Gastrocnemius medialis (tissue), 4 donors: ENCODE measurements at regions not wholly inside any gene's neighbourhood (a gene's known extent, or its start where the extent isn't known, plus 50 kb on each side); places are given as distances from the start of the nearest gene placed in this dataset.
"Not testable (repeated sequence)": the region's sequence is repeated elsewhere in the genome, so short reads cannot be mapped to it uniquely, and the experiment has no call there.

ENCODE experiments used
- ATAC-seq, 2 donors: fragments of 150-250 bp; one replicate each; pipeline ENCODE4 v1.9.1; 2016
- DNase-seq, 2 donors: peaks; one replicate each; pipeline ENCODE4 v3.0.0-alpha.2; 2019
- H3K27ac ChIP-seq, 4 donors: fragments of 200-600 bp; sonication (generic); 1 replicate in 1 of 4; 2 replicates in 3 of 4; pipeline ENCODE4 v1.5.1; 2016 to 2018; ENCODE audit warnings: mild to moderate bottlenecking in 2 of 4, moderate library complexity in 1 of 4
- H3K27me3 ChIP-seq, 3 donors: fragments of 200-600 bp; sonication (generic) in 2 of 3; 1 replicate in 1 of 3; 2 replicates in 2 of 3; pipeline versions ENCODE4 v1.5.1 to v1.6.0; 2016 to 2019; ENCODE audit warnings: mild to moderate bottlenecking in 1 of 3, moderate library complexity in 1 of 3
- H3K36me3 ChIP-seq, 2 donors: fragments of 200-600 bp; sonication (generic) in 1 of 2; one replicate each; pipeline ENCODE4 v1.5.1; 2017 to 2018
- H3K4me1 ChIP-seq, 2 donors: fragments of 200-600 bp; sonication (generic) in 1 of 2; one replicate each; pipeline ENCODE4 v1.5.1; 2016 to 2017; ENCODE audit warnings: mild to moderate bottlenecking in 2 of 2
- H3K4me3 ChIP-seq, 4 donors: fragments of 200-600 bp; sonication (generic) in 3 of 4; 1 replicate in 1 of 4; 2 replicates in 3 of 4; pipeline ENCODE4 v1.5.1; 2016 to 2019; ENCODE audit warnings: mild to moderate bottlenecking in 2 of 4
- H3K9me3 ChIP-seq, 3 donors: fragments of 200-600 bp; sonication (generic) in 2 of 3; 1 replicate in 1 of 3; 2 replicates in 2 of 3; pipeline ENCODE4 v1.5.1; 2016 to 2019
- POLR2A ChIP-seq, 2 donors: fragments of 450-650 bp; IDR thresholded peaks; one replicate each; pipeline ENCODE4 v1.6.1; 2017; ENCODE audit warnings: antibody characterized with exemption in 2 of 2, mild to moderate bottlenecking in 2 of 2, moderate library complexity in 2 of 2
- in situ Hi-C, 4 donors: fragments of 200-750 bp; cut with MboI; loops; one replicate each; pipeline versions ENCODE4 v1.15.0 to v1.8.0; 2017; ENCODE audit warnings: low sequenced_read_pairs in 4 of 4
- intact Hi-C: fragments of 100-400 bp; cut with DNase I; formaldehyde crosslinking; loops from one replicate; pipeline ENCODE4 v1.15.1; 2023; ENCODE audit warnings: low total_unique reads
- TF ChIP-seq, protein P1 (sequence below), 5 experiments: fragments of 450-650 bp in 3 of 5; fragments of 200-600 bp in 2 of 5; sonication (generic) in 2 of 5; IDR thresholded peaks in 4 of 5; conservative IDR thresholded peaks in 1 of 5; 1 replicate in 4 of 5; 2 replicates in 1 of 5; pipeline ENCODE4 v1.5.1; 2016 to 2019; ENCODE audit warnings: antibody characterized with exemption in 5 of 5, mild to moderate bottlenecking in 3 of 5, moderate library complexity in 3 of 5

DNA sequence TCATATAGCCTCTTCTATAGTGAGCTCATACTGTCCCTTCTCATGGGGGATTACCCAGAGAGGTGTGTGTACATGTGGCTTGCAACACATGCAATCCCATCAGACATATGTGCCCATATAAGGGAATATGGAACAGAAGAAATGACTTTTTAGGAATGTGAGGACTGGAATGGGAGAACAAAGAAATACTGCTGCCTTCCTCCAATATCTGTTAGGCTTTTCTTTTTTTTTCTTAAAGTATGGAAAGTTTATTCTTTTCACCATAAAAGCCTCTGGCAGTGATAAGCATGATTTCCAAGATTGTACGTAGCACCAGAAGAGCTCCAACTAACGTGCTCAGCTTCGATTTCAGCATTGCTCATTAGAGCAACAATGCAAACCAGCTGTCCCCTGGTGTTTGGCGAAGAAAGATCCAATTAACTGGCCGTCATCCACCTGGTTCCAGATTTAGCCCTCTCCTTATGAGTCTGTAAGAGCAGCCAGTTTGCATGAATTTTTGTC, 113.6 kb downstream of the ADCYAP1 start:
- no peak for TF ChIP-seq POLR2A (IDR thresholded peaks at IDR 0.05)
- TF ChIP-seq, protein P1, sequence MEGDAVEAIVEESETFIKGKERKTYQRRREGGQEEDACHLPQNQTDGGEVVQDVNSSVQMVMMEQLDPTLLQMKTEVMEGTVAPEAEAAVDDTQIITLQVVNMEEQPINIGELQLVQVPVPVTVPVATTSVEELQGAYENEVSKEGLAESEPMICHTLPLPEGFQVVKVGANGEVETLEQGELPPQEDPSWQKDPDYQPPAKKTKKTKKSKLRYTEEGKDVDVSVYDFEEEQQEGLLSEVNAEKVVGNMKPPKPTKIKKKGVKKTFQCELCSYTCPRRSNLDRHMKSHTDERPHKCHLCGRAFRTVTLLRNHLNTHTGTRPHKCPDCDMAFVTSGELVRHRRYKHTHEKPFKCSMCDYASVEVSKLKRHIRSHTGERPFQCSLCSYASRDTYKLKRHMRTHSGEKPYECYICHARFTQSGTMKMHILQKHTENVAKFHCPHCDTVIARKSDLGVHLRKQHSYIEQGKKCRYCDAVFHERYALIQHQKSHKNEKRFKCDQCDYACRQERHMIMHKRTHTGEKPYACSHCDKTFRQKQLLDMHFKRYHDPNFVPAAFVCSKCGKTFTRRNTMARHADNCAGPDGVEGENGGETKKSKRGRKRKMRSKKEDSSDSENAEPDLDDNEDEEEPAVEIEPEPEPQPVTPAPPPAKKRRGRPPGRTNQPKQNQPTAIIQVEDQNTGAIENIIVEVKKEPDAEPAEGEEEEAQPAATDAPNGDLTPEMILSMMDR (IDR thresholded peaks at IDR 0.05 in 4 of 5, conservative IDR thresholded peaks at IDR 0.05 in 1 of 5): no peak
- H3K27ac ChIP-seq: no peak overlapping the region
- no peak for DNase-seq
- in situ Hi-C loops (no loop called here), intact Hi-C loops (no loop called here)
- H3K27me3 ChIP-seq: no peaks in the 10 kb centered on the region
- no peak overlapping the region for H3K4me3 ChIP-seq
- H3K9me3 ChIP-seq: no peaks in the 10 kb centered on the region
- no peaks in the 10 kb centered on the region for H3K36me3 ChIP-seq
- no peaks in the 10 kb centered on the region for H3K4me1 ChIP-seq
- no peak for ATAC-seq

DNA sequence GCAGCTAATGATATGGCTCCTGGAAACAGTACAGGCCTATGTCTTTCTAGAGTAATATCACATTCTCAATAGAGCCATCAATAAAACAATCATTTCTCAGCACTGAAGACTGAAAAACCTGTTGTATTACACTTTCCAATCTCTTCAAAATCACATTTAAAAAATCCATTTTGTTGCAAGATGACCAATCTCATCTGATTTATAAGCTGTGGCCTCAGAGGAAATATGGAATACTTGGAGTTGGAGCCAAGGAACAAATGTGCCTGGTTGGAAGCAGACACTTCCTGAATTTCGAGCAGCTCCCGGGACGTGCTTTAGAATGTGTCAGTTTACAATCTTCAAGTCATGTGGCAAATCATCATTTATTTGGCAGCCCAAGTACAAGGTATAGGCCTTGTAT, 114.5 kb downstream of the ADCYAP1 start:
- intact Hi-C loops: no loop called here
- Histone ChIP-seq H3K4me3 (no peak overlapping the region), H3K9me3 (no peaks in the 10 kb centered on the region), H3K27me3 (no peaks in the 10 kb centered on the region), H3K4me1 (no peaks in the 10 kb centered on the region), H3K36me3 (no peaks in the 10 kb centered on the region), H3K27ac (no peak overlapping the region)
- DNase-seq (no peak), ATAC-seq (no peak)
- in situ Hi-C loops: no loop called here
- no peak for TF ChIP-seq POLR2A (IDR thresholded peaks at IDR 0.05)
- TF ChIP-seq, protein P1 (IDR thresholded peaks at IDR 0.05 in 4 of 5, conservative IDR thresholded peaks at IDR 0.05 in 1 of 5): no peak

GRCh38 chr18:1020731-1021344, 116.2 kb downstream of the ADCYAP1 start:
- TF ChIP-seq POLR2A (IDR thresholded peaks at IDR 0.05): no peak
- TF ChIP-seq, protein P1 (IDR thresholded peaks at IDR 0.05 in 4 of 5, conservative IDR thresholded peaks at IDR 0.05 in 1 of 5): no peak
- no peaks in the 10 kb centered on the region for H3K9me3 ChIP-seq
- no peak for DNase-seq
- H3K4me3 ChIP-seq: no peak overlapping the region
- no peak overlapping the region for H3K27ac ChIP-seq
- no peaks in the 10 kb centered on the region for H3K36me3 ChIP-seq
- in situ Hi-C loops (no loop called here), intact Hi-C loops (no loop called here)
- no peaks in the 10 kb centered on the region for H3K4me1 ChIP-seq
- H3K27me3 ChIP-seq: no peaks in the 10 kb centered on the region
- no peak for ATAC-seq

- DNase-seq: no peak
- no peaks in the 10 kb centered on the region for H3K36me3 ChIP-seq
- no peak overlapping the region for H3K27ac ChIP-seq
- H3K27me3 ChIP-seq: no peaks in the 10 kb centered on the region
- intact Hi-C loops (no loop called here), in situ Hi-C loops (no loop called here)
- no peak for TF ChIP-seq POLR2A (IDR thresholded peaks at IDR 0.05)
- TF ChIP-seq, protein P1 (IDR thresholded peaks at IDR 0.05 in 4 of 5, conservative IDR thresholded peaks at IDR 0.05 in 1 of 5): no peak
- no peaks in the 10 kb centered on the region for H3K4me1 ChIP-seq
- no peak overlapping the region for H3K4me3 ChIP-seq
- H3K9me3 ChIP-seq: no peaks in the 10 kb centered on the region
- no peak for ATAC-seq
Observed at GRCh38 chr18:1026930-1027329, 122.3 kb downstream of the ADCYAP1 start.

DNA sequence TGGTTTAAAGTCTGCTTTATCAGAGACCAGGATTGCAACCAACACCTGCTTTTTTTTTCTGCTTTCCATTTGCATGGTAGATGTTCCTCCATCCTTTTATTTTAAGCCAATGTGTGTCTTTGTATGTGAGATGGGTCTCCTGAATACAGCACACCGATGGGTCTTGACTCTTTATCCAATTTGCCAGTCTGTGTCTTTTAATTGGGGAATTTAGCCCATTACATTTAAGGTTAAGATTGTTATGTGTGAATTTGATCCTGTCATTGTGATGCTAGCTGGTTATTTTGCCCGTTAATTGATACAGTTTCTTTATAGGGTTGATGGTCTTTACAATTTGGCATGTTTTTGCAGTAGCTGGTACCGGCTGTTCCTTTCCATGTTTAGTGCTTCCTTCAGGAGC, 128.4 kb downstream of the ADCYAP1 start:
- H3K4me3 ChIP-seq, ATAC-seq, H3K9me3 ChIP-seq, H3K4me1 ChIP-seq, H3K27ac ChIP-seq, H3K36me3 ChIP-seq, in situ Hi-C loops, DNase-seq, H3K27me3 ChIP-seq, intact Hi-C loops: not testable (repeated sequence)
